ENCODE measurements at regions not wholly inside any gene's neighbourhood (a gene's known extent, or its start where the extent isn't known, plus 50 kb on each side); places are given as distances from the start of the nearest gene placed in this dataset.
"Not testable (repeated sequence)": the region's sequence is repeated elsewhere in the genome, so short reads cannot be mapped to it uniquely, and the experiment has no call there.

- Histone ChIP-seq H3K4me3 (no peak overlapping the region), H3K27me3 (no peaks in the 10 kb centered on the region), H3K27ac (no peak overlapping the region), H3K36me3 (ENCODE audit: low read depth, missing control alignments) (no peaks in the 10 kb centered on the region), H3K9me3 (no peaks in the 10 kb centered on the region), H3K4me1 (peaks cover 2% of the 10 kb centered on the region)
- TF ChIP-seq, protein P1, sequence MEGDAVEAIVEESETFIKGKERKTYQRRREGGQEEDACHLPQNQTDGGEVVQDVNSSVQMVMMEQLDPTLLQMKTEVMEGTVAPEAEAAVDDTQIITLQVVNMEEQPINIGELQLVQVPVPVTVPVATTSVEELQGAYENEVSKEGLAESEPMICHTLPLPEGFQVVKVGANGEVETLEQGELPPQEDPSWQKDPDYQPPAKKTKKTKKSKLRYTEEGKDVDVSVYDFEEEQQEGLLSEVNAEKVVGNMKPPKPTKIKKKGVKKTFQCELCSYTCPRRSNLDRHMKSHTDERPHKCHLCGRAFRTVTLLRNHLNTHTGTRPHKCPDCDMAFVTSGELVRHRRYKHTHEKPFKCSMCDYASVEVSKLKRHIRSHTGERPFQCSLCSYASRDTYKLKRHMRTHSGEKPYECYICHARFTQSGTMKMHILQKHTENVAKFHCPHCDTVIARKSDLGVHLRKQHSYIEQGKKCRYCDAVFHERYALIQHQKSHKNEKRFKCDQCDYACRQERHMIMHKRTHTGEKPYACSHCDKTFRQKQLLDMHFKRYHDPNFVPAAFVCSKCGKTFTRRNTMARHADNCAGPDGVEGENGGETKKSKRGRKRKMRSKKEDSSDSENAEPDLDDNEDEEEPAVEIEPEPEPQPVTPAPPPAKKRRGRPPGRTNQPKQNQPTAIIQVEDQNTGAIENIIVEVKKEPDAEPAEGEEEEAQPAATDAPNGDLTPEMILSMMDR (IDR thresholded peaks at IDR 0.05): no peak
- no peak for TF ChIP-seq POLR2A (IDR thresholded peaks at IDR 0.05)
- no peak for DNase-seq
- WGBS, 2 donors: 65 to 69% methylated on average over 9 to 10 of the region's 10 CpGs
- intact Hi-C loops (cut with DNase I; ENCODE audit: low total_unique reads): no loop called here
Observed at GRCh38 chr9:135178498-135178897, 91.0 kb downstream of the OLFM1 start.

DNA sequence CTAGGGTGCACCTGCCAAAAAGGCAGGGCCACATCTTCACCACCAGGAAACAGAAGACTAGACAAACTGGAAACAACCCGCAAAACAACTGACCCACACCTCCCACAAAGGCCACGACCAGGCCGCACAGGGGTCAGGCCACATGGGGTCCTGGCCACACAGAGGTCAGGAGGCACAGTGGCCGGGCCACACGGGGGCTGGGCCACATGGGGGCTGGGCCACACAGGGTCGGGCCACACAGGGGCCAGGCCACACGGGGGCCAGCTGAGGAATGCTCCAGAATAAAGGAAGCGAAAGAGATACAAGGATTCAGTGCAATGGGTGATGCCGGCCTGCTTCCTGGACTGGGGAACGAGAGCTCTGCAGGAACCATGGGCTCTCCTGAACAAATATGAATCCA, 91.6 kb downstream of the OLFM1 start:
- no peaks in the 10 kb centered on the region for H3K36me3 ChIP-seq (ENCODE audit: low read depth, missing control alignments)
- WGBS, 2 donors: 82 to 90% methylated on average over 6 to 10 of the region's 10 CpGs
- intact Hi-C loops (cut with DNase I; ENCODE audit: low total_unique reads): no loop called here
- DNase-seq: no peak
- H3K9me3 ChIP-seq: no peaks in the 10 kb centered on the region
- no peak overlapping the region for H3K27ac ChIP-seq
- no peaks in the 10 kb centered on the region for H3K27me3 ChIP-seq
- H3K4me1 ChIP-seq: peaks cover 7% of the 10 kb centered on the region
- TF ChIP-seq, protein P1 (IDR thresholded peaks at IDR 0.05): no peak
- TF ChIP-seq POLR2A (IDR thresholded peaks at IDR 0.05): no peak
- no peak overlapping the region for H3K4me3 ChIP-seq

- no peak for DNase-seq
- Histone ChIP-seq H3K36me3 (ENCODE audit: low read depth, missing control alignments) (no peaks in the 10 kb centered on the region), H3K4me1 (peaks cover 15% of the 10 kb centered on the region), H3K4me3 (no peak overlapping the region), H3K27me3 (no peaks in the 10 kb centered on the region), H3K27ac (no peak overlapping the region), H3K9me3 (no peaks in the 10 kb centered on the region)
- TF ChIP-seq POLR2A (IDR thresholded peaks at IDR 0.05): no peak
- TF ChIP-seq, protein P1 (IDR thresholded peaks at IDR 0.05): no peak
- 84 to 87% methylated on average over 8 to 9 of the region's 9 CpGs for WGBS, 2 donors
- intact Hi-C loops (cut with DNase I; ENCODE audit: low total_unique reads): no loop called here
Observed at GRCh38 chr9:135179976-135180375, 92.5 kb downstream of the OLFM1 start.

- H3K9me3 ChIP-seq: no peaks in the 10 kb centered on the region
- 71 to 94% methylated on average over 4 of the region's 4 CpGs for WGBS, 2 donors
- H3K4me1 ChIP-seq: peaks cover 17% of the 10 kb centered on the region
- H3K27me3 ChIP-seq: no peaks in the 10 kb centered on the region
- H3K27ac ChIP-seq: no peak overlapping the region
- DNase-seq: no peak
- no peak for TF ChIP-seq POLR2A (IDR thresholded peaks at IDR 0.05)
- TF ChIP-seq, protein P1 (IDR thresholded peaks at IDR 0.05): no peak
- H3K4me3 ChIP-seq: no peak overlapping the region
- intact Hi-C loops (cut with DNase I; ENCODE audit: low total_unique reads): no loop called here
- H3K36me3 ChIP-seq (ENCODE audit: low read depth, missing control alignments): no peaks in the 10 kb centered on the region
Observed at GRCh38 chr9:135180586-135180985, 93.1 kb downstream of the OLFM1 start.

- no peaks in the 10 kb centered on the region for H3K36me3 ChIP-seq (ENCODE audit: low read depth, missing control alignments)
- H3K4me3 ChIP-seq: no peak overlapping the region
- 77 to 90% methylated on average over 4 to 11 of the region's 11 CpGs for WGBS, 2 donors
- H3K27ac ChIP-seq: no peak overlapping the region
- no peaks in the 10 kb centered on the region for H3K27me3 ChIP-seq
- DNase-seq: no peak
- H3K9me3 ChIP-seq: no peaks in the 10 kb centered on the region
- TF ChIP-seq POLR2A (IDR thresholded peaks at IDR 0.05): no peak
- TF ChIP-seq, protein P1 (IDR thresholded peaks at IDR 0.05): no peak
- peaks cover 20% of the 10 kb centered on the region for H3K4me1 ChIP-seq
- intact Hi-C loops (cut with DNase I; ENCODE audit: low total_unique reads): no loop called here
Observed at GRCh38 chr9:135181336-135181735, 93.9 kb downstream of the OLFM1 start.

- H3K4me1 ChIP-seq: peaks cover 20% of the 10 kb centered on the region
- WGBS, 2 donors: 75 to 98% methylated on average over 3 to 10 of the region's 10 CpGs
- H3K4me3 ChIP-seq; H3K27ac ChIP-seq; H3K27me3 ChIP-seq; intact Hi-C loops (cut with DNase I; ENCODE audit: low total_unique reads); DNase-seq; H3K36me3 ChIP-seq (ENCODE audit: low read depth, missing control alignments); H3K9me3 ChIP-seq: not testable (repeated sequence)
Observed at GRCh38 chr9:135181841-135182240, 94.4 kb downstream of the OLFM1 start.
